ENCODE measurements at regions not wholly inside any gene's neighbourhood (a gene's known extent, or its start where the extent isn't known, plus 50 kb on each side); places are given as distances from the start of the nearest gene placed in this dataset.

DNA sequence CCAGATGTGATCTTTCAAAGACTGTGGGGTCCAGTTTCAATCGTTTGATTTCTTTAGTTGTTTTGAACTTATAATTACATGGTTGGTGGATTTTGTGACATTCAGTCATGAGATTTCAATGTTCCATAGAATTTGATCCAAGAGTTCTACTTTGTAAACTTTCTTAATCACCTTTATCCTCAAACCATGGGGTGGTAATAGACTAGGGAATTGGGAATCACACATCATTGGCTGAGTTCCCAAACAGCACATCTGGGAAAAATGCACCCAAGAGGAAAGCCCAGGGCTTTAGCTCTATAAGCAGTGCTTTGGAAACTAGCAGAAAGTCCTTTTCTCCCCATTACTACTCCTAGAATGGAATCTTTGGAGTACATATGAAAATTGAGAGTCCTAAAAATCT is 177.6 kb downstream of the NNT start:
- no peaks in the 10 kb centered on the region for H3K27me3 ChIP-seq
- no peak overlapping the region for H3K4me3 ChIP-seq
- ATAC-seq (no peak), FAIRE-seq (no peak), DNase-seq (no peak)
- H3K36me3 ChIP-seq: no peaks in the 10 kb centered on the region
- no peak for TF ChIP-seq CTCF (IDR thresholded peaks at IDR 0.05)
- no peak overlapping the region for H3K27ac ChIP-seq
- H3K4me1 ChIP-seq: no peaks in the 10 kb centered on the region
- no peaks in the 10 kb centered on the region for H3K9me3 ChIP-seq
- intact Hi-C loops (cut with DNase I): no loop called here
- 35 to 54% methylated on average over 1 of the region's 1 CpG for WGBS, 2 donors

DNA sequence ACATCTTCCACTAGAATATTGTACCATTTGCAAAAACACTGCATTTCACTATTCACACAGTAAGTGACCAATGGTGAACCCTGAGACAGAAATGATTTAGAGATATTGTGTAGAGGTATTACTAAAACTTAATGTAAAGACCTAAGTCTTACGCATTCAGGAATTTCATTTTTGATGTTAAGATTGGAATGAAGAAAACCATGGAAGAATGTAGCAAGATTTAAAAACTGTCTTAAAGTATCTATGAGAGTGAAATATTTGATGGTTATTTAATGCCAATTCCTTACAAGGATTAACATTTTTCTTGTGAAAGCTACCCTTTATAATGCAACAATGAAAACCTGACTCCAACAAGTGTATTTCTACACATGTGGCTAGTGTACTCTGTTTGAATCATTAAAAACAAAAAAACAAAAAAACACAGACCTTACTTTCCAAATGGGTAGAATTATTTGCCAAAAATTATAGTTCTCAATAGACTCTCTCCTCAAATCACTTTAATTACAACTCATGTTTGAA is 172.0 kb downstream of the NNT start:
- Histone ChIP-seq H3K9me3 (no peaks in the 10 kb centered on the region), H3K27ac (no peak overlapping the region), H3K36me3 (no peaks in the 10 kb centered on the region), H3K4me3 (no peak overlapping the region), H3K27me3 (no peaks in the 10 kb centered on the region), H3K4me1 (peaks cover 0 to 7% (median 0%) of the 10 kb centered on the region in 3 donors)
- DNase-seq (no peak), FAIRE-seq (no peak), ATAC-seq (no peak)
- TF ChIP-seq CTCF (IDR thresholded peaks at IDR 0.05): no peak
- WGBS, 2 donors: 91 to 98% methylated on average over 1 of the region's 1 CpG
- intact Hi-C loops (cut with DNase I): no loop called here

GRCh38 chr5:43773478-43773844 is 170.5 kb downstream of the NNT start:
- WGBS, 2 donors: 80 to 84% methylated on average over 1 of the region's 1 CpG
- Histone ChIP-seq H3K9me3 (no peaks in the 10 kb centered on the region), H3K27ac (no peak overlapping the region), H3K4me1 (peaks cover 0 to 7% (median 0%) of the 10 kb centered on the region in 3 donors), H3K4me3 (no peak overlapping the region), H3K27me3 (no peaks in the 10 kb centered on the region), H3K36me3 (no peaks in the 10 kb centered on the region)
- intact Hi-C loops (cut with DNase I): no loop called here
- FAIRE-seq (no peak), DNase-seq (no peak), ATAC-seq (peak in 2 of 4 donors; percentile 42 to 50)
- no peak for TF ChIP-seq CTCF (IDR thresholded peaks at IDR 0.05)

- Histone ChIP-seq H3K27ac (no peak overlapping the region), H3K27me3 (no peaks in the 10 kb centered on the region), H3K36me3 (no peaks in the 10 kb centered on the region), H3K9me3 (no peaks in the 10 kb centered on the region), H3K4me1 (peaks cover 0 to 7% (median 0%) of the 10 kb centered on the region in 3 donors), H3K4me3 (no peak overlapping the region)
- intact Hi-C loops (cut with DNase I): no loop called here
- FAIRE-seq (no peak), DNase-seq (no peak), ATAC-seq (peak; percentile 50 to 79 (median 64))
- TF ChIP-seq CTCF (IDR thresholded peaks at IDR 0.05): no peak
- WGBS, 2 donors: 65 to 66% methylated on average over 5 of the region's 5 CpGs
These were observed 169.9 kb downstream of the NNT start for GRCh38 chr5:43772764-43773477.

DNA sequence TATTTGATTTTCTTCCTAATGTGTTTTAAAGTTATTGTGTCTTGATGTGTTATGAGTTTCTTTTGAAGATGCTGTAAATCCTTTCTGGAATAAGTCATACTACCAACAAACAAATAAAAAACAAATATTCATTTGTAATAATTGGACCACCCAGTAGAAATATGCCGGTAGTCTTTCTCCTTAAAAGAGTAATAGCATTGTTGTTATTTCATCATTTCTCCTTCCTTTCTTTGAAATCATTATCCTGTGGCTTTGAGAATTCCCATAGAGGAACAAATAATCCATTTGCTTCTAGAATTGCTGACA is 169.4 kb downstream of the NNT start:
- ATAC-seq: no peak
- Histone ChIP-seq H3K4me1 (peaks cover 0 to 7% (median 0%) of the 10 kb centered on the region in 3 donors), H3K27ac (no peak overlapping the region), H3K36me3 (no peaks in the 10 kb centered on the region), H3K27me3 (no peaks in the 10 kb centered on the region), H3K9me3 (no peaks in the 10 kb centered on the region), H3K4me3 (no peak overlapping the region)
- 67 to 70% methylated on average over 1 of the region's 1 CpG for WGBS, 2 donors
- no peak for FAIRE-seq
- TF ChIP-seq CTCF (IDR thresholded peaks at IDR 0.05): no peak
- intact Hi-C loops (cut with DNase I): no loop called here
- DNase-seq: no peak
